ENCODE measurements at regions not wholly inside any gene's neighbourhood (a gene's known extent, or its start where the extent isn't known, plus 50 kb on each side); places are given as distances from the start of the nearest gene placed in this dataset.
A peak's percentile ranks its signal among the peaks of the same experiment; 100 is the strongest.

DNA sequence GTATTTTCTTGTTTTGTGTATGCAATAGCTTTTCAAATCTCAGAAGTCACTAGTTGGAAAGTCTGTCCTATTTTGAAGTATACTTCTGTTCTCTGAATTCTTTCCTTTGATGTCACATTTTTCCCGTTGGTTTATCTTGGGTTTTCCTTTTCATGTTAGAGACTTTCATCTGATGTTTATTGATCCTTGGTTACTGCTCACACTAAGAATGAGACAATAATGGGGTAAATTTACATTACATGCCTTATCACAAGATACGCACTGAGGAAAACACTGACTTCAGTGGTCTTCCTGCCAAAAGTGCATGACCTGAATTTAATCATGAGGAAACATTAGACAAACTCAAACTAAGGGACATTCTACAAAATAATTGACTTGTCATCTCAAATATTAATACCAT, 63.5 kb upstream of the C1GALT1 start:
- H2AFZ ChIP-seq: no peak overlapping the region
- H3K27ac ChIP-seq: no peak overlapping the region
- no peaks in the 10 kb centered on the region for H3K27me3 ChIP-seq (replicated peaks; ENCODE audit: insufficient read depth)
- H3K79me2 ChIP-seq (ENCODE audit: insufficient read depth): no peaks in the 10 kb centered on the region
- in situ Hi-C loops (cut with MboI): loop anchor here (25.0 kb wide), 1 partner anchor 293 kb away; no protein-coding TSS in a partner anchor
- DNase-seq: no peak
- 73 to 87% methylated on average over 2 of the region's 2 CpGs for WGBS, 2 experiments (ENCODE audit: low coverage in 1 of 2, low lambda C conversion rate in 2 of 2, missing lambda C conversion rate in 2 of 2)
- no peak overlapping the region for H3K9ac ChIP-seq
- TF ChIP-seq EZH2phosphoT487 (IDR thresholded peaks at IDR 0.05; ENCODE audit: insufficient read depth, low read depth): no peak
- no peak for TF ChIP-seq EZH2 (IDR thresholded peaks at IDR 0.05; ENCODE audit: insufficient read depth, poor library complexity, severe bottlenecking)
- H4K20me1 ChIP-seq (ENCODE audit: insufficient read depth): no peaks in the 10 kb centered on the region; the same call in 1 of the 2 replicates
- peaks cover 25% of the 10 kb centered on the region for H3F3A ChIP-seq (ENCODE audit: insufficient read depth)
- H3K4me1 ChIP-seq (ENCODE audit: insufficient read depth): peaks cover 24% of the 10 kb centered on the region
- no peaks in the 10 kb centered on the region for H3K36me3 ChIP-seq (ENCODE audit: low read depth)
- H3K9me2 ChIP-seq (ENCODE audit: insufficient read depth): no peaks in the 10 kb centered on the region
- no peaks in the 10 kb centered on the region for H3K9me3 ChIP-seq (ENCODE audit: low read depth)
- no peak overlapping the region for H3K4me3 ChIP-seq
- H3K4me2 ChIP-seq (ENCODE audit: unreplicated experiment): no peak overlapping the region

DNA sequence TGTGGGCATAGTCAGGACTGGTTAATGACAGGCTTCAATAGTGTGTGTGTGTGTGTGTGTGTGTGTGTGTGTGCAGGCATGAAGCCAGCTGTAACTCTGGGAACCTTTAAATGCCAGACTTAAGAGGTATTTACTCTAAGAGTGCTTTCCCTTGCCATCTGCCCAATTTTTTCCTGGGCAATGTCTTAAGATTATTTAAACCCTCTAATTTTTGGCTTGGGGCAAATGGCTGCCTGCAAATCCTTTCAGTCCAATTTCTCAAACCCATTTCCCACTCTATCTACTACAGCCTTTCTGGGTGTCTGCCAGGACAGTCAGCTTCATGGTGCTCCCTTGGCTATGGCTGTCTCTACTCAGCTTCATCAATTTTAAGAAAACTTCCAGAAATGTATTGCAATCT, 62.6 kb upstream of the C1GALT1 start:
- no peaks in the 10 kb centered on the region for H3K36me3 ChIP-seq (ENCODE audit: low read depth)
- no peak overlapping the region for H3K4me2 ChIP-seq (ENCODE audit: unreplicated experiment)
- H3K9me2 ChIP-seq (ENCODE audit: insufficient read depth): no peaks in the 10 kb centered on the region
- H3K27ac ChIP-seq: no peak overlapping the region
- H3K4me1 ChIP-seq (ENCODE audit: insufficient read depth): peaks cover 24% of the 10 kb centered on the region
- no peak overlapping the region for H2AFZ ChIP-seq
- in situ Hi-C loops (cut with MboI): loop anchor here (25.0 kb wide), 1 partner anchor 293 kb away; no protein-coding TSS in a partner anchor
- no peaks in the 10 kb centered on the region; the same call in 1 of the 2 replicates for H4K20me1 ChIP-seq (ENCODE audit: insufficient read depth)
- no peak for DNase-seq
- H3K79me2 ChIP-seq (ENCODE audit: insufficient read depth): no peaks in the 10 kb centered on the region
- H3F3A ChIP-seq (ENCODE audit: insufficient read depth): peaks cover 28% of the 10 kb centered on the region
- no peak for TF ChIP-seq EZH2phosphoT487 (IDR thresholded peaks at IDR 0.05; ENCODE audit: insufficient read depth, low read depth)
- TF ChIP-seq EZH2 (IDR thresholded peaks at IDR 0.05; ENCODE audit: insufficient read depth, poor library complexity, severe bottlenecking): no peak
- no peak overlapping the region for H3K9ac ChIP-seq
- no peak overlapping the region for H3K4me3 ChIP-seq
- H3K9me3 ChIP-seq (ENCODE audit: low read depth): no peaks in the 10 kb centered on the region
- H3K27me3 ChIP-seq (replicated peaks; ENCODE audit: insufficient read depth): no peaks in the 10 kb centered on the region

DNA sequence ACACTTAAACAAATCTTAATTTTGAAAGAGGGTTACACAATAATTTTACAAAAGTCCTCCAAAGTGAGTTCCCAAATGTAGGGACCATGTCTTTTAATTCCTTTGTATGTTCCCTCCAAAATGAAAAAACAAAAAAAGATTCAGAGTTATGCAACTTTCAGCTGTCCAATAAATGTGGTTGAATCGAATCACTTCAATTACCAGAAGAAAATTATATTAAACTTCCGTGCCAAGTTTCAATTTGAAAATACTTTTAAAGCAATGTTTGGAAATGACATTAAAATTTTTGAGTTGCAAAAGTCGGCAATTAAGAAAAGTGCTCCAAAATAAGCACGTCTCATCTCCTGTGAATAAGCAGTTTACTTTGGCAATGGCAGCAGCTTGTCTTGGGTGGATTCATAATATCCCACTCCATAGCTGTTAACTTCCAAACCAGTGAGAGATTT, 60.3 kb upstream of the C1GALT1 start:
- H3K9me2 ChIP-seq (ENCODE audit: insufficient read depth): no peaks in the 10 kb centered on the region
- TF ChIP-seq EZH2 (IDR thresholded peaks at IDR 0.05; ENCODE audit: insufficient read depth, poor library complexity, severe bottlenecking) (no peak), EZH2phosphoT487 (IDR thresholded peaks at IDR 0.05; ENCODE audit: insufficient read depth, low read depth) (no peak)
- H3K27ac ChIP-seq: peak overlapping the region; percentile 74
- in situ Hi-C loops (cut with MboI): loop anchor here (25.0 kb wide), 1 partner anchor 290 kb away; no protein-coding TSS in a partner anchor
- H4K20me1 ChIP-seq (ENCODE audit: insufficient read depth): no peaks in the 10 kb centered on the region; the same call in 1 of the 2 replicates
- WGBS, 2 experiments (ENCODE audit: low coverage in 1 of 2, low lambda C conversion rate in 2 of 2, missing lambda C conversion rate in 2 of 2): 0 to 1% methylated on average over 4 of the region's 4 CpGs
- no peaks in the 10 kb centered on the region for H3K27me3 ChIP-seq (replicated peaks; ENCODE audit: insufficient read depth)
- peaks cover 24% of the 10 kb centered on the region for H3K4me1 ChIP-seq (ENCODE audit: insufficient read depth)
- H3K9me3 ChIP-seq (ENCODE audit: low read depth): no peaks in the 10 kb centered on the region
- H3K4me3 ChIP-seq: peak overlapping the region; percentile 47
- H3F3A ChIP-seq (ENCODE audit: insufficient read depth): peaks cover 28% of the 10 kb centered on the region
- H2AFZ ChIP-seq: no peak overlapping the region
- peak; percentile 75 for DNase-seq
- H3K9ac ChIP-seq: peak overlapping the region; percentile 10; the same call in 1 of the 2 replicates
- H3K4me2 ChIP-seq (ENCODE audit: unreplicated experiment): peak overlapping the region; percentile 59
- H3K79me2 ChIP-seq (ENCODE audit: insufficient read depth): no peaks in the 10 kb centered on the region
- H3K36me3 ChIP-seq (ENCODE audit: low read depth): no peaks in the 10 kb centered on the region

DNA sequence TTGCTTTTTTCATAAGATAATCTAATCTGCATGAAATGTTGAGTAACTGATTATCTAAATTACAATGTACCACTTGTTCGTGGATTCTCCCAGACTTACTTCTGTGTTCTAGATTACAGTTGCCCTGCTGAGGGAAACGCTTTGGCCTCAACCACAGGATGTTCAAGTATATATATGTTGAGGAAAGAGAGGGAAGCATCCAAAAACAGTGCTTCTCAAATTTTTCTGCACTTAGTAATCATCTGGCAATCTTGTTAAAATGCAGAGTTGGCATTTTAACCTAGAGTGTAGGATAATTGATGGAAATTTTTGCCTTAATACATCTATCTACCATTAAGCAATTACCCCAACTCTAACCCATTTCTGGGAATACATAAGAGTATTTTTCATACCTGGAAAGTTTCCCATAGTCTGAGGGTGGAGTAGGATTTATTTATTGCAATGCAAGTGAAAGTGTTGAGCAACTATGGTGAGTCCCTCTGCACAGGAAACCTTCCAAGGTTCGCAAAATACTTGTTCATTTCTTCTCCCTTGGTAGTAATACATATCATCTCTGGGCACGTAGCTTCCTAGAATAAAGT, 59.6 kb upstream of the C1GALT1 start:
- Histone ChIP-seq H3K9me3 (ENCODE audit: low read depth) (no peaks in the 10 kb centered on the region), H3K79me2 (ENCODE audit: insufficient read depth) (no peaks in the 10 kb centered on the region), H3K36me3 (ENCODE audit: low read depth) (no peaks in the 10 kb centered on the region), H3F3A (ENCODE audit: insufficient read depth) (peaks cover 28% of the 10 kb centered on the region), H3K4me3 (peak overlapping the region; percentile 47; the same call in 1 of the 2 replicates), H3K9ac (peak overlapping the region; percentile 10; the same call in 1 of the 2 replicates), H3K4me2 (ENCODE audit: unreplicated experiment) (peak overlapping the region; percentile 59), H3K9me2 (ENCODE audit: insufficient read depth) (no peaks in the 10 kb centered on the region), H4K20me1 (ENCODE audit: insufficient read depth) (no peaks in the 10 kb centered on the region; the same call in 1 of the 2 replicates), H3K27ac (peak overlapping the region; percentile 74), H3K27me3 (replicated peaks; ENCODE audit: insufficient read depth) (no peaks in the 10 kb centered on the region), H3K4me1 (ENCODE audit: insufficient read depth) (peaks cover 24% of the 10 kb centered on the region), H2AFZ (no peak overlapping the region)
- in situ Hi-C loops (cut with MboI): loop anchor here (25.0 kb wide), 1 partner anchor 290 kb away; no protein-coding TSS in a partner anchor
- peak; percentile 93 for DNase-seq
- TF ChIP-seq EZH2phosphoT487 (IDR thresholded peaks at IDR 0.05; ENCODE audit: insufficient read depth, low read depth) (no peak), EZH2 (IDR thresholded peaks at IDR 0.05; ENCODE audit: insufficient read depth, poor library complexity, severe bottlenecking) (no peak)
- 3 to 4% methylated on average over 4 of the region's 4 CpGs for WGBS, 2 experiments (ENCODE audit: low coverage in 1 of 2, low lambda C conversion rate in 2 of 2, missing lambda C conversion rate in 2 of 2)

All from GM23248 (cell line).